Natural killer cell (primary cell): ENCODE measurements at regions not wholly inside any gene's neighbourhood (a gene's known extent, or its start where the extent isn't known, plus 50 kb on each side); places are given as distances from the start of the nearest gene placed in this dataset.

Source experiments
- ATAC-seq, 3 donors: fragments of 150-1000 bp in 2 of 3; fragments of 200-7000 bp in 1 of 3; cut with Tn5 transposase; 1 replicate in 1 of 3; 2 replicates in 2 of 3; pipeline ENCODE4 v1.10.0; 2021; ENCODE audit warnings: mild to moderate bottlenecking in 2 of 3, moderate library complexity in 2 of 3
- DNase-seq, 2 donors: peaks; one replicate each; pipeline versions ENCODE4 v3.0.0 to v3.0.0-alpha.2; 2013 to 2021; ENCODE audit warnings: mixed read lengths in 1 of 2
- H3K27ac ChIP-seq: one replicate; pipeline ENCODE4 v1.5.1; 2013; ENCODE audit warnings: mild to moderate bottlenecking, low read length
- H3K27me3 ChIP-seq: one replicate; pipeline ENCODE4 v1.6.1; 2013; ENCODE audit warnings: low read length; ENCODE audit not compliant: control insufficient read depth, insufficient read depth
- H3K36me3 ChIP-seq: one replicate; pipeline ENCODE4 v1.6.1; 2013; ENCODE audit warnings: low read length; ENCODE audit not compliant: control insufficient read depth, insufficient read depth
- H3K4me1 ChIP-seq: one replicate; pipeline ENCODE4 v1.6.1; 2013; ENCODE audit warnings: low read length; ENCODE audit not compliant: control insufficient read depth, insufficient read depth
- H3K4me3 ChIP-seq: one replicate; pipeline ENCODE4 v1.5.1; 2013; ENCODE audit warnings: low read length
- H3K9me3 ChIP-seq: one replicate; pipeline ENCODE4 v1.6.1; 2013; ENCODE audit warnings: low read length; ENCODE audit not compliant: control insufficient read depth, insufficient read depth
- H3K27ac Mint-ChIP-seq, 2 donors: one replicate each; pipeline ENCODE4 v1.8.0; 2022; ENCODE audit warnings: mild to moderate bottlenecking in 2 of 2, mixed read lengths in 2 of 2, moderate library complexity in 1 of 2
- H3K27me3 Mint-ChIP-seq, 2 donors: one replicate each; pipeline ENCODE4 v1.8.0; 2022; ENCODE audit warnings: low read depth in 2 of 2, mixed read lengths in 2 of 2
- H3K36me3 Mint-ChIP-seq: one replicate; pipeline ENCODE4 v1.8.0; 2022; ENCODE audit warnings: mixed read lengths
- H3K4me1 Mint-ChIP-seq, 2 donors: one replicate each; pipeline ENCODE4 v1.8.0; 2022; ENCODE audit warnings: mixed read lengths in 2 of 2
- H3K4me3 Mint-ChIP-seq: one replicate; pipeline ENCODE4 v1.8.0; 2022; ENCODE audit warnings: mild to moderate bottlenecking, moderate library complexity, mixed read lengths
- H3K9me3 Mint-ChIP-seq, 2 donors: one replicate each; pipeline ENCODE4 v1.8.0; 2022; ENCODE audit warnings: mixed read lengths in 2 of 2
- WGBS: methylation state at CpG from one replicate; pipeline ENCODE4 v1.1.7; 2013; ENCODE audit warnings: missing lambda C conversion rate; ENCODE audit not compliant: insufficient coverage; 5-methylcytosine and 5-hydroxymethylcytosine counted together
- intact Hi-C: fragments of 100-400 bp; cut with micrococcal nuclease; formaldehyde crosslinking; loops from one replicate; pipeline ENCODE4 v1.14.2; 2022
- TF ChIP-seq, protein P1 (sequence below): fragments of 200-600 bp; IDR thresholded peaks from one replicate; pipeline ENCODE4 v1.8.0; 2022; ENCODE audit warnings: antibody characterized with exemption

DNA sequence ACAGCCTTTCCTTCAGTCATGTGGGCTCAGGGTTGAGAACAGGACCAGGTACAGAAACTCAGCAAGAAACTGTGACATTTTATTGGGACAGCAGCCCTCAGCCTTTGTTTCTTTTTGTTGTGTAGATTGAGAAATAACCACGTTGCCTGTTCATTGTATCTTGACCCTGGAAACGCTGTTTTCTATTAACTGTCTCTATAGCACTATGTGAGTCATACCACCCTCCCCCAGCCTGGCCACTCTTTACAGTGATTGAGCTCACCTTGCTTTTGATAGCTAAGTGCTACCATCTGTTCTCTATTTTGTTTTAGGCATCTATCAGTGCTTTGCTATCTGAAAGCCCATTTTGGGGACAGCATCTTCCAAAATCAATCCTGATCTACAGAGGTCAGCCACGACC lies 127.9 kb downstream of the CD47 start:
- Histone ChIP-seq H3K36me3 (no peaks in the 10 kb centered on the region), H3K9me3 (no peaks in the 10 kb centered on the region), H3K4me3 (no peak overlapping the region), H3K27me3 (no peaks in the 10 kb centered on the region), H3K27ac (no peak overlapping the region), H3K4me1 (no peaks in the 10 kb centered on the region)
- ATAC-seq (no peak), DNase-seq (no peak)
- H3K4me1 Mint-ChIP-seq: peaks cover 10% of the 10 kb centered on the region in 2 donors
- no peaks in the 10 kb centered on the region for H3K36me3 Mint-ChIP-seq
- WGBS: 92% methylated on average over 3 of the region's 3 CpGs
- intact Hi-C loops: no loop called here
- H3K9me3 Mint-ChIP-seq: peaks cover 0 to 2% of the 10 kb centered on the region in 2 donors
- TF ChIP-seq, protein P1, sequence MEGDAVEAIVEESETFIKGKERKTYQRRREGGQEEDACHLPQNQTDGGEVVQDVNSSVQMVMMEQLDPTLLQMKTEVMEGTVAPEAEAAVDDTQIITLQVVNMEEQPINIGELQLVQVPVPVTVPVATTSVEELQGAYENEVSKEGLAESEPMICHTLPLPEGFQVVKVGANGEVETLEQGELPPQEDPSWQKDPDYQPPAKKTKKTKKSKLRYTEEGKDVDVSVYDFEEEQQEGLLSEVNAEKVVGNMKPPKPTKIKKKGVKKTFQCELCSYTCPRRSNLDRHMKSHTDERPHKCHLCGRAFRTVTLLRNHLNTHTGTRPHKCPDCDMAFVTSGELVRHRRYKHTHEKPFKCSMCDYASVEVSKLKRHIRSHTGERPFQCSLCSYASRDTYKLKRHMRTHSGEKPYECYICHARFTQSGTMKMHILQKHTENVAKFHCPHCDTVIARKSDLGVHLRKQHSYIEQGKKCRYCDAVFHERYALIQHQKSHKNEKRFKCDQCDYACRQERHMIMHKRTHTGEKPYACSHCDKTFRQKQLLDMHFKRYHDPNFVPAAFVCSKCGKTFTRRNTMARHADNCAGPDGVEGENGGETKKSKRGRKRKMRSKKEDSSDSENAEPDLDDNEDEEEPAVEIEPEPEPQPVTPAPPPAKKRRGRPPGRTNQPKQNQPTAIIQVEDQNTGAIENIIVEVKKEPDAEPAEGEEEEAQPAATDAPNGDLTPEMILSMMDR: no peak
- no peak overlapping the region for H3K27ac Mint-ChIP-seq
- no peak overlapping the region for H3K4me3 Mint-ChIP-seq
- no peaks in the 10 kb centered on the region for H3K27me3 Mint-ChIP-seq

DNA sequence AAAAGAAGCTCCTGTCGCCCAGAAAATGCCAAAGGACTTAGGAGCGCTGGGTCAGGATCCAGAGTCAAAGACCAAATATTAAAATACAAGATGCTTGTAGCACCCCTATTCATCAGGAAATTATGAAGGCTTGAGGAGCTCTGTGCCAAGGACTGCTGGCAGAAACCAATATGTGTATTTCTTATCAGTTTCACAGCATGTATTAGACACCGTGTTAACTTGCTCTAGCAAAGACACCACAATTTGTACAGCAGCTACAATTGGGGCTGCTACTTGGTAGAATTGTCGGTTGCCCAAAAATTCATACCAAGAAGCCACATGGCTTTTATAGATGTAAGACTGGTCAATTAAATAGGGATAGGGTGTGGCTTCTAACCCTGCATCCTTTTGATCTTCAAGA lies 128.8 kb downstream of the CD47 start:
- intact Hi-C loops: no loop called here
- H3K4me3 ChIP-seq: no peak overlapping the region
- DNase-seq (no peak), ATAC-seq (no peak)
- WGBS: 96% methylated on average over 4 of the region's 4 CpGs
- peaks cover 5 to 11% of the 10 kb centered on the region in 2 donors for H3K4me1 Mint-ChIP-seq
- H3K36me3 ChIP-seq: no peaks in the 10 kb centered on the region
- H3K9me3 ChIP-seq: no peaks in the 10 kb centered on the region
- TF ChIP-seq, protein P1: no peak
- no peaks in the 10 kb centered on the region for H3K4me1 ChIP-seq
- H3K27me3 Mint-ChIP-seq: no peaks in the 10 kb centered on the region
- peaks cover 0 to 2% of the 10 kb centered on the region in 2 donors for H3K9me3 Mint-ChIP-seq
- H3K27ac ChIP-seq: no peak overlapping the region
- no peaks in the 10 kb centered on the region for H3K27me3 ChIP-seq
- H3K36me3 Mint-ChIP-seq: no peaks in the 10 kb centered on the region
- no peak overlapping the region for H3K4me3 Mint-ChIP-seq
- H3K27ac Mint-ChIP-seq: no peak overlapping the region

DNA sequence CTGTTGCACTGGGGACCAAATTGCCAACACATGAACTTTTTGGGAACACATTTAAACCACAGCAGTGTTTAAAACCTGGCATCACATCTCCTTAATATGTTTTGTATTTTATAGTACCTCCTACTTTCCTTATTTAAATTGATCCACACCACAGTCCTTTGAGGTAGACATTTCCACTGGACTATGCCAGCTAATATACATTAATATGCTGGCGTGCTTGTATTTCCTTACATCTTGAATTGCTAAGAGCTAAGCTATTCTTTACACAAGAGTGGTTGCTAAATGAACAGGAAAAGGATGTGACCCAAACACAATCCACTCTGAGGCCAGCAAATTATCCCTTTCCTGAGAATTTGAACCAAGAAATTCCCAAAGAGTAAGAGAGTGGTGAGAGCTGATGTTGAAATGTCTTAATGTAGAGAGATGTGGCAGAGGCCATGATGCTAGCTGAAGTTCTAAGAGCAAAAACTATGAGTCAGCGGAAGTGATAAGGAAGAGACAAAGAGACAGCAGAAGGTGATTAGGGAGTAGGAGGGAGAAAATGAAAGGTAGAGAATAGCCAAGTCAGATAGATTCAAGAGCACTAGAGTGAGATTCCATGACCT lies 131.2 kb downstream of the CD47 start:
- H3K36me3 Mint-ChIP-seq: no peaks in the 10 kb centered on the region
- no peak overlapping the region for H3K4me3 Mint-ChIP-seq
- peaks cover 8 to 14% of the 10 kb centered on the region in 2 donors for H3K4me1 Mint-ChIP-seq
- Histone ChIP-seq H3K4me1 (peaks cover 4% of the 10 kb centered on the region), H3K27ac (no peak overlapping the region), H3K27me3 (no peaks in the 10 kb centered on the region), H3K4me3 (no peak overlapping the region), H3K36me3 (no peaks in the 10 kb centered on the region), H3K9me3 (no peaks in the 10 kb centered on the region)
- TF ChIP-seq, protein P1: no peak
- 68% methylated on average over 2 of the region's 2 CpGs for WGBS
- H3K27me3 Mint-ChIP-seq: no peaks in the 10 kb centered on the region
- DNase-seq (no peak), ATAC-seq (no peak)
- H3K9me3 Mint-ChIP-seq: peaks cover 0 to 2% of the 10 kb centered on the region in 2 donors
- intact Hi-C loops: no loop called here
- no peak overlapping the region for H3K27ac Mint-ChIP-seq

DNA sequence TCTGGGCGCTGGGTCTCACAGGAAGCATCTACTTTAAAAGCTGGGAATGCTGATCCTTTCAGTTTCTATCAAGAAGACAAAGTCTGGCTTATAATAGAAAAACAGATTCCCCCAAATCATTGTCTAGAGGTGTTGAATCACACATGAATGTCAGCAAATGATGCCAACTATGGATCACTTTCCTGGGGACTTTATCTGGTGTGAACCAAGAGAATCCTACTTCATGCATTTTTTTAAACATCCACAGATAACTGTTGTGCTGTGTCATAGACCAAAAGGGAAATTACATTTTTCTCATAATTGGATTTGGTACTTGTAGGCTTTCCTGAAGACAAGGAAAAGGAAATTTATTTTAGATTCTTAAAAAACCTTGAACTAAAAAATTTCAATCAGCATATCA lies 132.7 kb downstream of the CD47 start:
- 83% methylated on average over 1 of the region's 1 CpG for WGBS

More for the DNA sequence above, 132.7 kb downstream of the CD47 start:
- no peak overlapping the region for H3K4me3 Mint-ChIP-seq
- H3K36me3 Mint-ChIP-seq: no peaks in the 10 kb centered on the region
- H3K27me3 Mint-ChIP-seq: no peaks in the 10 kb centered on the region
- H3K27me3 ChIP-seq: no peaks in the 10 kb centered on the region
- no peaks in the 10 kb centered on the region for H3K9me3 ChIP-seq
- intact Hi-C loops: no loop called here
- H3K4me1 ChIP-seq: peaks cover 13% of the 10 kb centered on the region
- DNase-seq (no peak), ATAC-seq (no peak)
- H3K4me3 ChIP-seq: no peak overlapping the region
- H3K36me3 ChIP-seq: no peaks in the 10 kb centered on the region
- H3K27ac Mint-ChIP-seq: no peak overlapping the region
- H3K9me3 Mint-ChIP-seq: peaks cover 0 to 2% of the 10 kb centered on the region in 2 donors
- no peak overlapping the region for H3K27ac ChIP-seq
- TF ChIP-seq, protein P1: no peak
- peaks cover 23 to 27% of the 10 kb centered on the region in 2 donors for H3K4me1 Mint-ChIP-seq
